Nucleus accumbens (tissue), 56 donors: ENCODE measurements at regions not wholly inside any gene's neighbourhood (a gene's known extent, or its start where the extent isn't known, plus 50 kb on each side); places are given as distances from the start of the nearest gene placed in this dataset.

Experiments
- DNase-seq, 56 donors: peaks; one replicate each; lab custom pipeline; 2025; lab: John Stamatoyannopoulos, UW

DNA sequence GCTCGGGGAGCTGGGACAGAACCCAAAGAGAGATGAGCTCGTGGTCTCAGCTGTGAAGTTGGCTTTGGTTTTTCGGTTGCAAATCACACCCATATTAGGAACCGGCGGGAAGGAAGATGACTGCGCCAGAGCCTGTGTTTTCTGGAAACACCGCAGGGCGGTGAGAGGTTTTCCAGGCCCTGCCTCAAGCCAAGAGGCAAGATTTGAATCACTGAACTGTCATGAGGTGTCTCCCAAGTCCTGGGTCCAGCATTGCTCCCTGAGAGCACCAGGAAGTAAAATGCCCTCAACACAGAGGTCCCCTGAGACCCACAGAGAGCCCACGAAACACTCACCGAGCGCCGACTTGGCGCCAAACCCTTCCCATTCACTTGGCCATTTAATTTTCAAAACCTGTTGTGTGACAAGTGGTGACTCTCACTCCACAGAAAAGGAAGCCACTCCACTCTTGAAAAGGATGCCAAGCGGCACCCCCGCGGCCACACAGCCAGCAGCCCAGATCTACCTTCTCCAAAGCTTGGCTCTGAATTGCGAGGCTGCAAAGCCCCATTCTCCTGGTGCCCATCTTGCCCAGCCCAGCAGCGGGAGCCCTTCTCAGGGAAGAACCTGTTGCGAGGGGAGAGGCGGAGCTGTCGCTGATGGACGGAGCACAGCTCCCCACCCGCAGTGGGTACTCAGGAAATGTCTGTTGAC is 99.0 kb upstream of the RUNX3 start:
- DNase-seq, result no peak

GRCh38 chr1:25028587-25028906 is 98.5 kb upstream of the RUNX3 start:
- peak in 1 of 56 donors; percentile 13 for DNase-seq

DNA sequence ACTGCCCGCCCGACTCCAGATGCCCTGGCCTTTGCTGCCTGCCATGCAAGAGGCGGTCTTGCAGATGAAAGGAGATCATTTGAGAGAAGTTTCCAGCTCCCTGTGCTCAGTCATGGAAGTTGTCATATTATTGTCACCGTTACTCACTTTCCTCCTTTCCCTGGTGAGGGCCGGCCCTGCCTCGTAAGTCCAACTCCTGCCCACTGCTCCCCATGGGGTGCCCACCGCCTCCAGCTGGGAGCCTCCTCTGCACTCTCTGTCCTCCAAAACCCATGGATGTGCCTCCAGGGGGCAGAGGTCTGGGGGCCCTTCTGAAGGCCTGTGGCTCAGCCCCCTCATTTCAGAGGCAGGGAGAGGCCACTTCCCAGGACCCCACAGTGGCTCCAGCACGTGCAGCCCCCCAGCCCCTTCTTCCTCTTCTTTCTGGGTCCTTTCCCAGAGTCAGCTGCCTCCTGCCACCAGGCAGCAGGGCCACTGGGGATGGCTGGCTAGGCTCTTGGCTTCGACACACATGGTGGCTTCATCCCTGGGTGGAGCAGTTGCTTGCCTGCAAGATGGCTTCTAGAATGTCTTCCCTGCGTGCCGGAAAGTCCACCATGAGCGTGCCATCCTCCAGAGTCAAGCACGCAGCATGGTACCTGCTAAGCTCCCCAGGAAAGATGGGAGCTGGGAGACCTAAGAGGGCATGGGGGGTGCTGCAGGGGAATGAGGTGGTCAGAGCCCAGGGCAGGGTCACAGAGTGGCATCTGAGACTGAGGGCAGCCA is 97.9 kb upstream of the RUNX3 start:
- no peak for DNase-seq

DNA sequence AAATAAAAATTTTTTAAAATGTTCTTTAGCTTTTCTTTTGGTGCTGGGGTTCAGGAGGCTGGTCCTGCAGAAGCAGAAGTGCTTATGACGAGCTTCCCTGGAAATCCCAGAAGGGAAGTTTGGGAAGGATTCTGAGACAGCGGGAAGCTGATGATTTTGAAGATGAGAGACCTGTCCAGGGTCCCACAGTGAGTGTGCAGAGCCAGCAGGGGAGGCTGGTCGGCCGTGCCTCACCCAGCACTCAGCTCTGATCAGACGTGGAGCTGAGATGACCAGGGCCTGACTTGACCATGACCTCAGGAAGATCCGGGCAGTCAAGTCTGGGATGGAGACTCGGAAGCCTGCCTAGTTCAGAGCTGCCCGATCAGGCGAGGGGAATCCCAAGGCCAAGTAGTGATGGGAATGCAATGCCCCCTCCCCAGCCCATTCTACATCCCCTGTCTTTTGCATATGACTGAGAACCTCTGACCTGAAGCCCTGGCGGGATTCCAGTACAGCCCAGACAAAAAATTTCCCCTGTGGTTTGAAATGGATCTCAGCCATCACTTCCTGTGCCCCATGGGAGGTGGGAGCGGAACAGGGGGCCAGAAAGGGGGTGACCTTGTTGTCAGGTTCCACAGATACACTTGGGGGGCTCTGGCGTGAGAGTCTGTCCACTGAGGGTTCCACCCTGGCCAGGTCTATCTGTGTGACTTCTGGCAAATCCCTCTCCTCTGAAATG is 96.8 kb upstream of the RUNX3 start:
- DNase-seq, result no peak

- DNase-seq, result no peak
Observed at GRCh38 chr1:25026304-25026703, 96.2 kb upstream of the RUNX3 start.

DNA sequence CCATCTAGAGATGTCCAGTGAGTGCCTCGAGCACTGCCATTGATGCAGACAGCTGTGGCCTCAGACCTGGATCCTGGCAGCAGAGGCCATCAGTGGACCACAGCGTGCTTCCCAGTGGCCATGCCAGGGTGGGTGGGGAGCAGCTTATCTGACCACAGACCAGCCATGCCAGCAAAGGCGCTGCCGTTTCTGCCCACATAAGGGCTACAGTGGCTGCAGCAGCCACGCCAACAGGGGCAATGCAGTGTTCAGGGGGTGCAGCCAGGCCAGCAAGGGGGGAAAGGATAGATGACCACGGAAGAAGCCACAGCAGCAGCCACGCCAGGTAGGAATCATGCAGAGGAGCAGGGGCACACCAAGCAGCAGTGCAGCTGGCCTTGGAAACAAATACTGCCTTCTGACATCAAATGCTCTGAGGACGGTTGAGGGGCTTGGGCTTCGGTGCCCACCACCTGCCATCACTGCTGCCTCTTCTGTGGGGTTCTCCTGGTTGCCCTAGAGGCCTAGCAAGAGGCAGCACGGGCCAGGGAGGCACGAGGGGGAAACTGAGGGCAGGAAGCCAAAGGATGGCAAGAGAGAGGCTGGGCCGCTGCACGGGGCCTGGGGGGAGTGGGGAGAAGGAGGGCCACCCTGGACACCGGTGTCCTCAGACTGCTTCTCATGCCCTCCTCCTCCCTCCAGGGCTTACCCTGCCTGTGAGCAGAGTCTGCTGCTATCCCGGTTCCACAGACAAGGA is 94.7 kb upstream of the RUNX3 start:
- DNase-seq, result no peak

DNA sequence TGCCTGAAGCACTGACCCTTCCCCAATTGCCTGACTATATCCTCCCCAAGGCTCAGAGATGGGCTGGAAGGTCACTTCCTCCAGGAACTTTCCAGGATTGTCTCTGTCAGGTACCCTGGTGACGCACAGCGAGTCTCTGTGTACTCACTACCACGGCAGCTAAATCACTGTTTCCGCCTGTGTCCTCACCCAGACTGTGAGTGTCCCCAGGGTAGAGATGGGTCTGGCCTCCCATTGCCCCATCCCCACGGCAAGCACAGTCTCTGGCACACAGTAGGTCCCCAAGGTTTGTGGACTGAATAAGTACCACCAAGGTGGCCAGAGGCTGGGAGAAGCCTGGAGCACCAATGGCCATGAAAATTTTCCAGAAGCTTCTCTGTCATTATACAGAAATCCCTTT is 93.8 kb upstream of the RUNX3 start:
- DNase-seq, result no peak

DNA sequence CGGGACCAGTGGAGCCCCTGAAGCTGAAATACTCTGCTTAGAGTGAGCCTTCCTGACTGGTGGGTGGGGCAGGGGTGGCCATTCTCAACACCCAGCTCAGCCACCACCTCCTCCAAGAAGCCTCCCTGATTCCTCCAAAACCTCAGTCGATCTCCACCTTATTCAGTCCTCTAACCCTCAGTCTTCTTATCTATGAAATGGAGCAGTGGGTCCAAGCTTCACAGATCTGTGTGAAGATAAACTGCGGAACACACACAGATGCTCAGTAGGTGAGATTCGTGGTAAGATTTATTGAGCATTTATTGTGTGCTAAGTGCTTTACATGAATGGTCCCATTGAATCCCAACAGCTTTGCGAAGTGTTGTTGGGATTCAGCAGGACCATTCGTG is 93.1 kb upstream of the RUNX3 start:
- DNase-seq, result no peak

GRCh38 chr1:25022361-25023189 is 92.5 kb upstream of the RUNX3 start:
- peak in 49 of 56 donors; percentile 12 to 81 (median 34) for DNase-seq

DNA sequence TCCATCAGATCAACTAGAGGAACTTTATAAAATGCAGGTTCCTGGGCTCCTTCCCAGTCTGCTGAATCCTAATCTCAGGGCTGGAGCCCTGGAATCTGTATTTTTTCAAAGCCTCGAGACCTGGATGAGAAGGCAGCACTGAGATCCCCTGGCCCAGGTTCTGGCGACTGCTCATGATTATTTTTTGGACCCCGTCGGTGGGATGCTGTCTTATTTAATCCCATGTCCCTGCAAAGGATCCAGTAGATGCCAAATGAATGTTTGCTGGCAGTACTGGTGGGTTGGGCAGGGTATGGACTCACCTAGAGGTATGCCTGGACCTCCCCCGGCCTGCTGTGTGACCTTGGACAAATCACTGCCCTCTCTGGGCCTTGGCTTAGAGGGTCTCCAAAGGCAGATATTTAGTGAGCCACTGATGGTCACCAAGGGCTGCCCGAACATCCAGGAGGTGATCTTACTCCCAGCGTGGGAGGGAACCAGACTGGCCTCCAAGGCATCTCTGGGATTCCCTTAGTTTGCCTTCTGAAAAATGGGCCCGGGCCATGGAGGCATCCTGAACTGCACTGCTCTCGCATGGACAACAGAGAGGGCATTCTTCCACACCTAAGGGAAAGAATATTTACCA is 91.6 kb upstream of the RUNX3 start:
- DNase-seq, result no peak

DNA sequence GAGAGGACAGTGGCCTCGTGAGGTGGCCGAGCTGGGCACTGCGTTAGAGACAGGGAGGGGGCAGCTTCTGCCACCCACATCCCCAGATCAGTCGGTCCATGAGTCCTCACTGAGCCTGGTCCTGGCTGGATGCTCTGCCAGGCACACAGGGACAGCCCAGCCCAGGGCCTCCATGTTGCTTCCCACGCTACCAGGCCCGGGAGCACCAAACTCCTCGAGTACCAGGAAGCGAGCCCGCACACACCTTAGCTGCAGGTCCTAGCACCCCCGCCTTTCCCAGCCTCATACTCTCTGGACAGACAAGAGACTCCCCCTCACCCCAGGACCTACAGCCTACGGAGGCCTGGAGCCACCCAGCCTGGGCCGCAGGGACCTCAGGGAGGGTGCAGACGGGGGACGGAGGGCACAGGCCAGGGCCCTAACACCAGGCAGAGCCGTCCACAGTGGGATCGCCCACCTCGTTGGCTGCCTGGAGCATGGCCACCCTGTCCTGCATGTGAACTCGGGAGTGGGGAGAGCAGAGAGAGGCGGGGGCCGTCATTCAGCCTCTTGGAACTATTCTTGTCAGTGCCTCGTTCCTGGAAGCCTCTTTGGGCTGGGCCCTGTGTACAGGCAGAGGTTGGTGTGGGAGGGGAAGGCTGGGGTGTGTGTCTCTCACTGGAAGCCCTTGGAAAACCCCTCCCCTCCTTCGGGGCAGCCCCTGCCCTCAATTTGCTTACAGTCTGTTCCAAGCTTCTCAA is 90.9 kb upstream of the RUNX3 start:
- DNase-seq, result no peak

DNA sequence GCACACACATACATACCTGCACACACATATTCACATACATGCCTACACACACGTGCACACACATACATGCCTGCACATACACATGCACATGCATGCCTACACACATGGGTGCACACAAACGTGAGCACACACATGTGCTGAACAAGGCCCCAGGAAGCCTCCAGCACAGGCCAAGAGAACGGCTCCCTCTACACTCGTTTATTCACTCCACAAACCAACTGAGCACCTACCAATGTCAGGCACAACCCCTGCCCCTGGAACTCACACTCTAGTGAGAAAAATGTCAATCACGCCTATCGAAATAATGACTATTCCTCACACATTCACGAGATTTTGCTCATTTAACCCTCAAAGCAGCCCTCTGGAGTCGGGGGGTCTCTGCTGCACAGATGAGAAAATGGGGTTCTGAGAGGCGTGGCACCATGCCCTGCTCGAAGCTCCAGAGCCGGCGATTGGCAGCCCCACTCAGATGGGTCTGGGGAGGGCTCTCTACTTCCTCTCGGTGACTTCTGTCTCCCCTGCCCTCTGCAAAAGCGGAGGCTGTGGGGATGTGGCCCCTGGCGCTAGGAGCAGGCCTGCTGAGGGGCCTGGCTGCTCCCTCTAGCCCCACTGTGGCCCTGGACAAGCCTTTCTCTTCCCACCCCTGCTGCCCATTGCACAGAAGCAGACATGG is 90.2 kb upstream of the RUNX3 start:
- DNase-seq, result peak in 1 of 56 donors; percentile 10

DNA sequence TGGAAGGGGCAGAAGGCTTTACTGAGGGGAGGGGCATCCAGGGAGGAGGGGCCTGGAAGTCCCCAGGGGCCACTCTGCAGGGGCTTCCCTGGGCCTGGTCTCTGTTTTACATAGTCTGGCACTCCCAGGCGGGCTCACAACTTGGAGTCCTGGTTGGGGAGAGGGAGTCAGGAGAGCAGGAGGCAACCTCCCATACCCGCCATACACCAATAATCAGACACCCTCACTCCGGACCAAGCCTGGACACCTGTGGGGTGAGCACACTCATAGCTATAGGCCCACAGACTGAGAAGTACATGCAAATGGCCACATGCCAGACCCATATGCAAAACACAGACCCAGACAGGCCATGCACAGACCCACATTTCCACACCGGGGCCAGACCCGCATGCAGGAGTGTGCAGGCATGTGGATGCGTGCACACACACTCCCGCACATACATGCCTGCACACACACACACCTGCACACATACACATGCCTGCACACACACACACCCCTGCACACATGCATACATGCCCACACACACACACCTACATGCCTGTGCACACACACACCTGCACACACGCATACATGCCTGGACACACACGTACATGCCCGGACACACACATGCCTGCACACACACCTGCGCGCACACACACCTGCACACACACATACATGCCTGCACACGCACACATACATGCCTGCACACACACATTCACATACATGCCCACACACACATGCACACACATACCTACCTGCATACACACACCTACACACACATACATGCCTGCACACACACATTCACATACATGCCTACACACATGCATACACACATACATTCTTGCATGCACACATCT is 89.5 kb upstream of the RUNX3 start:
- DNase-seq, result no peak

DNA sequence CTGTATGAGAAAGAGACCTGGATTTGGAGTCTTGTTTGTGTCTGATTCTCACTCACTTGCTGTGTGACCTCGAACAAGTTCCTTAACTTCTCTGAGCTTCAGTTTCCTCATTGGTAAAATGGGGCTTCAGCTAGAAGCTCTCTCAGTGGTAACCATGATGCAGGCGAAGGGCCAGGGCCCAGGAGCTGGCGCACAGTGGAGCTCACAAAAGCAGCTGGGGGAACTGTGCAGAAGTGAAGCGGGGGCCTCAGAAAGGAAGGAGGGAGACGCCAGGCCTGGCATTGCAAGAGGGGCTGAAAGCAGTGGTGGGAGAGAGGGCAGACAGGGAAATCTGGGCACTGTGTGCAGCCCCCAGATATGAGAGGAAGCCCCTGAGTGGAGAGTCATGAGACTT is 88.9 kb upstream of the RUNX3 start:
- DNase-seq, result no peak

GRCh38 chr1:25018110-25018735 is 88.1 kb upstream of the RUNX3 start:
- DNase-seq, result no peak

DNA sequence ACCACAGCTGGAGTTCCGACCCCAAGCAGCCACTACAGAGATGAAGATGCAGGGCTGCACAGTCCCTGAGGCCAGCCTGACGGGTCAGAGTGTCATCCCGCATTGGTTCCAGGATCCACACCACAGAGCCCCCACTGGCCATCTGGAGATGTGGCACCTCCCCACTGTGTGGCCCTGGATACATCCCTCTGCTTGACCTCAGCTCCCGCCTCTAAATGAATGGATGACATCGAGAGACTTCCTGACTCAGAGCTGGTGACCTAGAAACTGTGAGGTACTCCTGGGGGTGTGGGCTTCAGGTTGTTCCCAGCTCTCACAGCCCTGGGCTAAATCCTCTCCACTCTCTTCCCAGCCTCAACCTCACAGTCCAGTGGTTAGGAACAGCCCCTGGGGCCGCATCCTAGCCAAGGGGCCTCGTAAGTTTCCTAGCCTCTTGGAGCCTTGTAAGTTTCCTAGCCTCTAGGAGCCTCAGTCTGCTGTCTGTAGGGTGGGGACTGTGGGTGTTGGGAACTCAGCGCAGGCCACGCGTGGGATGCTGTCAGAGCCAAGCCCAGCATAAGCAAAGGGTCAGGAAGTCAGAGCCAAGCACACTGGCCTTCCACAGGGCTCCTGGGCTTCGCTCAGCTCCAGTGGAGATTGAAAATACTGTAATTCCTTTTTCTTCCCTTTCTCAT is 87.5 kb upstream of the RUNX3 start:
- no peak for DNase-seq
